ENCODE measurements at regions not wholly inside any gene's neighbourhood (a gene's known extent, or its start where the extent isn't known, plus 50 kb on each side); places are given as distances from the start of the nearest gene placed in this dataset.
A peak's percentile ranks its signal among the peaks of the same experiment; 100 is the strongest.

- ATAC-seq (no peak), DNase-seq (no peak)
- no peaks in the 10 kb centered on the region for H3K9me3 ChIP-seq
- H3K4me3 ChIP-seq, result no peak overlapping the region
- H3K36me3 ChIP-seq, result no peaks in the 10 kb centered on the region
- no peak overlapping the region for H3K27ac ChIP-seq
- TF ChIP-seq CTCF (IDR thresholded peaks at IDR 0.05 in 4 of 5, conservative IDR thresholded peaks at IDR 0.05 in 1 of 5) (no peak), POLR2A (IDR thresholded peaks at IDR 0.05) (no peak)
- H3K4me1 ChIP-seq, result no peaks in the 10 kb centered on the region
- in situ Hi-C loops (cut with MboI; ENCODE audit: low sequenced_read_pairs in 4 of 4), result no loop called here
- intact Hi-C loops (cut with DNase I; ENCODE audit: low total_unique reads), result no loop called here
- no peaks in the 10 kb centered on the region for H3K27me3 ChIP-seq
Measured at GRCh38 chr5:33275921-33276627, 164.7 kb upstream of the TARS1 start.

- no peak overlapping the region for H3K4me3 ChIP-seq
- H3K27me3 ChIP-seq, result no peaks in the 10 kb centered on the region
- H3K4me1 ChIP-seq, result no peaks in the 10 kb centered on the region
- intact Hi-C loops (cut with DNase I; ENCODE audit: low total_unique reads), result no loop called here
- ATAC-seq (no peak), DNase-seq (no peak)
- in situ Hi-C loops (cut with MboI; ENCODE audit: low sequenced_read_pairs in 4 of 4), result no loop called here
- no peaks in the 10 kb centered on the region for H3K36me3 ChIP-seq
- H3K9me3 ChIP-seq, result no peaks in the 10 kb centered on the region
- TF ChIP-seq CTCF (IDR thresholded peaks at IDR 0.05 in 4 of 5, conservative IDR thresholded peaks at IDR 0.05 in 1 of 5), result no peak
- H3K27ac ChIP-seq, result no peak overlapping the region
Measured at GRCh38 chr5:33276628-33276950, 164.2 kb upstream of the TARS1 start.

- DNase-seq, result no peak
- no peaks in the 10 kb centered on the region for H3K36me3 ChIP-seq
- TF ChIP-seq POLR2A (IDR thresholded peaks at IDR 0.05) (no peak), CTCF (IDR thresholded peaks at IDR 0.05 in 4 of 5, conservative IDR thresholded peaks at IDR 0.05 in 1 of 5) (no peak)
- no peak for ATAC-seq
- H3K27me3 ChIP-seq, result no peaks in the 10 kb centered on the region
- H3K4me3 ChIP-seq, result no peak overlapping the region
- H3K4me1 ChIP-seq, result no peaks in the 10 kb centered on the region
- H3K27ac ChIP-seq, result no peak overlapping the region
- no peaks in the 10 kb centered on the region for H3K9me3 ChIP-seq
- intact Hi-C loops (cut with DNase I; ENCODE audit: low total_unique reads), result no loop called here
- in situ Hi-C loops (cut with MboI; ENCODE audit: low sequenced_read_pairs in 4 of 4), result no loop called here
Measured at GRCh38 chr5:33277061-33277650, 163.6 kb upstream of the TARS1 start.

- Histone ChIP-seq H3K36me3 (no peaks in the 10 kb centered on the region), H3K4me3 (no peak overlapping the region), H3K27ac (no peak overlapping the region), H3K27me3 (no peaks in the 10 kb centered on the region), H3K9me3 (no peaks in the 10 kb centered on the region), H3K4me1 (peaks cover 0 to under 1% of the 10 kb centered on the region in 2 donors)
- TF ChIP-seq POLR2A (IDR thresholded peaks at IDR 0.05) (no peak), CTCF (IDR thresholded peaks at IDR 0.05 in 4 of 5, conservative IDR thresholded peaks at IDR 0.05 in 1 of 5) (no peak)
- ATAC-seq, result peak; percentile 44 to 52
- intact Hi-C loops (cut with DNase I; ENCODE audit: low total_unique reads) (no loop called here), in situ Hi-C loops (cut with MboI; ENCODE audit: low sequenced_read_pairs in 4 of 4) (no loop called here)
- DNase-seq, result no peak
Measured at GRCh38 chr5:33281431-33281843, 159.3 kb upstream of the TARS1 start.

- H3K4me1 ChIP-seq, result peaks cover 2 to 7% of the 10 kb centered on the region in 2 donors
- no peaks in the 10 kb centered on the region for H3K36me3 ChIP-seq
- no peak overlapping the region for H3K27ac ChIP-seq
- no peaks in the 10 kb centered on the region for H3K27me3 ChIP-seq
- no peak for TF ChIP-seq POLR2A (IDR thresholded peaks at IDR 0.05)
- TF ChIP-seq CTCF (IDR thresholded peaks at IDR 0.05 in 4 of 5, conservative IDR thresholded peaks at IDR 0.05 in 1 of 5), result no peak
- intact Hi-C loops (cut with DNase I; ENCODE audit: low total_unique reads) (no loop called here), in situ Hi-C loops (cut with MboI; ENCODE audit: low sequenced_read_pairs in 4 of 4) (no loop called here)
- H3K4me3 ChIP-seq, result no peak overlapping the region
- no peaks in the 10 kb centered on the region for H3K9me3 ChIP-seq
- no peak for ATAC-seq
- no peak for DNase-seq
Measured at GRCh38 chr5:33282157-33282556, 158.6 kb upstream of the TARS1 start.
